Right lobe of liver (tissue), 4 donors: ENCODE measurements at regions not wholly inside any gene's neighbourhood (a gene's known extent, or its start where the extent isn't known, plus 50 kb on each side); places are given as distances from the start of the nearest gene placed in this dataset.

Experiments
- POLR2A ChIP-seq: fragments of 450-650 bp; IDR thresholded peaks from one replicate; pipeline ENCODE4 v1.6.1; 2017; ENCODE audit warnings: antibody characterized with exemption, mild to moderate bottlenecking
- TF ChIP-seq, protein P1 (sequence below), 4 donors: fragments of 200-600 bp in 3 of 4; fragments of 450-650 bp in 1 of 4; IDR thresholded peaks; one replicate each; pipeline versions ENCODE4 v1.5.1 to v1.8.0; 2016 to 2022; ENCODE audit warnings: antibody characterized with exemption in 4 of 4, mild to moderate bottlenecking in 2 of 4
- donor health status: DM: no; HTN: no; CAD: no.
- donor health status: DM: no; HTN: no; CAD: no.
- donor health status: DM: no; HTN: yes; CAD: no.

DNA sequence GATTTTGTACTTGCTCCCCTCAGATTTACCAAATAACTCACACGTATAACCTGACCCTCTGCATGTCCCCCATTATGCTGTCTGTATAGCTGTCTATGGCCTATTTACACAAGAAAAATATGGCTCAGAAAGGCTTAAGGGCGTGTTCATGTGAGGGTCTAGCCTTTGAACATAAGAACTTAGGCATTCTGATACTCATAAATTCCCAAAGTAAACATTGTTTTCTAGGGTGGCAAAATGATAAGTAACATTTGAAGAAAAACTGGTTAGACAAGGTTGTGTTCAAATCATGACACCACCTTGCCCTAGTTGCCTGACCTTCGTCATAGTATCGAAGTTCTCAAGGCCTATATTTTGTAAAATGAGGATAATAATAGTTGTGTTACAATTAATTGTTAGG is 394.6 kb downstream of the LRRIQ3 start:
- TF ChIP-seq, protein P1, sequence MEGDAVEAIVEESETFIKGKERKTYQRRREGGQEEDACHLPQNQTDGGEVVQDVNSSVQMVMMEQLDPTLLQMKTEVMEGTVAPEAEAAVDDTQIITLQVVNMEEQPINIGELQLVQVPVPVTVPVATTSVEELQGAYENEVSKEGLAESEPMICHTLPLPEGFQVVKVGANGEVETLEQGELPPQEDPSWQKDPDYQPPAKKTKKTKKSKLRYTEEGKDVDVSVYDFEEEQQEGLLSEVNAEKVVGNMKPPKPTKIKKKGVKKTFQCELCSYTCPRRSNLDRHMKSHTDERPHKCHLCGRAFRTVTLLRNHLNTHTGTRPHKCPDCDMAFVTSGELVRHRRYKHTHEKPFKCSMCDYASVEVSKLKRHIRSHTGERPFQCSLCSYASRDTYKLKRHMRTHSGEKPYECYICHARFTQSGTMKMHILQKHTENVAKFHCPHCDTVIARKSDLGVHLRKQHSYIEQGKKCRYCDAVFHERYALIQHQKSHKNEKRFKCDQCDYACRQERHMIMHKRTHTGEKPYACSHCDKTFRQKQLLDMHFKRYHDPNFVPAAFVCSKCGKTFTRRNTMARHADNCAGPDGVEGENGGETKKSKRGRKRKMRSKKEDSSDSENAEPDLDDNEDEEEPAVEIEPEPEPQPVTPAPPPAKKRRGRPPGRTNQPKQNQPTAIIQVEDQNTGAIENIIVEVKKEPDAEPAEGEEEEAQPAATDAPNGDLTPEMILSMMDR (IDR thresholded peaks at IDR 0.05): no peak
- no peak for TF ChIP-seq POLR2A
